WI38 (cell line): ENCODE measurements at regions not wholly inside any gene's neighbourhood (a gene's known extent, or its start where the extent isn't known, plus 50 kb on each side); places are given as distances from the start of the nearest gene placed in this dataset.

Experiments used
- H3K4me3 ChIP-seq: 2 replicates; pipeline ENCODE4 v1.5.1; 2011; ENCODE audit warnings: low read depth, mild to moderate bottlenecking, control low read depth, low read length
- TF ChIP-seq, protein P1 (sequence below): IDR thresholded peaks from 2 replicates; pipeline ENCODE4 v1.5.1; 2012; ENCODE audit warnings: low read depth, mild to moderate bottlenecking, control low read depth, low read length

DNA sequence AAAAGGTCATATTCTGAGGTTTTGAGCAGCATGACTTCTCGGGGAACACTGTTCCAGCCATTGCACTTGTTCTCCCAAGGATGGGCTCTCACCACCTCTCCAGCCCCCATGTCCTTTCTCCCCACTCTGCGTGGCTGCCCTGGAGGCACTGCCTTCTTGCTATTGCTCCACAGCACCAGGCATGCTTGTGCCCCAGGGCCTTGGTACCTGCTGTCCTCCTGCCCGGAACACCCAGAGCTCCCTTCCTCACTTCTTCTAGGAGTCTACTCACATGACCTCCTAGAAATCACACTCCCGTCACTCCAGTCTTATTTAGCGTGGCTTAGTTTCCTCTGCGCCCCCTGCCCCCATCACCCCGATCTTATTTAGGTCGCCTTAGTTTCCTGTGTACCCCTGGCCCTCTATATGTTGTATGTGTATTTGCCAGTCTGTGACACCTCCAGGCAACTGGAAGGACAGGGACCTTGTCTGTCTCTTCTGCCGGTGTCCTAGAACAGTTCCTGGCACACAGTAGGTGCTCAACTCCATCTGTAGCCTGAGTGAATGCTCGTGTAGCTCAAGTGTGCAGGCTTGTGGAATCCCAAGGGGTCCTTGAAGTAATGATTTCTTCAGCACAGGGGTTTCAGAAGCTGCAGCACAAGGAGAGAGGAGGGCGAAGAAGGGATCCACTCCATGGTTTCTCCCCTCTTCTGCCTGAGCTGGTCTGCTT is 208.6 kb upstream of the CIBAR2 start:
- TF ChIP-seq, protein P1, sequence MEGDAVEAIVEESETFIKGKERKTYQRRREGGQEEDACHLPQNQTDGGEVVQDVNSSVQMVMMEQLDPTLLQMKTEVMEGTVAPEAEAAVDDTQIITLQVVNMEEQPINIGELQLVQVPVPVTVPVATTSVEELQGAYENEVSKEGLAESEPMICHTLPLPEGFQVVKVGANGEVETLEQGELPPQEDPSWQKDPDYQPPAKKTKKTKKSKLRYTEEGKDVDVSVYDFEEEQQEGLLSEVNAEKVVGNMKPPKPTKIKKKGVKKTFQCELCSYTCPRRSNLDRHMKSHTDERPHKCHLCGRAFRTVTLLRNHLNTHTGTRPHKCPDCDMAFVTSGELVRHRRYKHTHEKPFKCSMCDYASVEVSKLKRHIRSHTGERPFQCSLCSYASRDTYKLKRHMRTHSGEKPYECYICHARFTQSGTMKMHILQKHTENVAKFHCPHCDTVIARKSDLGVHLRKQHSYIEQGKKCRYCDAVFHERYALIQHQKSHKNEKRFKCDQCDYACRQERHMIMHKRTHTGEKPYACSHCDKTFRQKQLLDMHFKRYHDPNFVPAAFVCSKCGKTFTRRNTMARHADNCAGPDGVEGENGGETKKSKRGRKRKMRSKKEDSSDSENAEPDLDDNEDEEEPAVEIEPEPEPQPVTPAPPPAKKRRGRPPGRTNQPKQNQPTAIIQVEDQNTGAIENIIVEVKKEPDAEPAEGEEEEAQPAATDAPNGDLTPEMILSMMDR, result no peak
- H3K4me3 ChIP-seq, result no peak overlapping the region

DNA sequence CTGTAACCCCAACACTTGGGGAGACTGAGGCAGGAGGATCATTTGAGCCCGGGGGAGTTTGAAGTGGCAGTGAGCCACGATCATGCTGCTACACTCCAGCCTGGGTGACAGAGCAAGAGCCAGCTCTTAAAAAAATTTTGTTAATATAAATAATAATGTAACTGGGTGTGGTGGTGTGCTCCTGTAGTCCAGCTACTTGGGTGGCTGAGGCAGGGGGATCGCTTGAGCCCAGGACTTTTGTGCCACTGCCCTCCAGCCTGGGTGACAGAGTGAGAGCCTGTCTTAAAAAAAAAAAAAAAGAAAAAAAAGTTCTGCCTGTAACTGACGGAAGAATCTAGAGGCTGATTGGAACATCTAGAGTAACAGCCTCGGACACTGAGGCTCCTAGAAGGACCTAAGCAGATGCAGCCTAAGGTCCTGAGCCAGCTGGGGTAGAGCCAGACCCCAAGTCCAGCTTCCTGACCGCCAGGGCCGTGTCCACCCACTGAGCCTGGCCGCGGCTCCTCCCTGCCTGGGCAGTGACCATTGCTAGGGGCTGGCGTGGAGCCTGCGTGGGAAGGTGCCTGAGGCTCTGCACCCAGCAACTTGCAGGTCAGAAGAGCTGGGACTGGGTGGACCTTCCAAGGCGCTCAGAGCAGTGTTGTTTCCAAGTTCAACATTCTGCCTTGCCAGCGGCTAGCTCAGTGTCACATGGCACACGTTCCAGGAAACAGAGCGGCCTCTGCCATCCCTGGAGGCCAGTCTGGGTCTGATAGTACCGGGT is 209.4 kb upstream of the CIBAR2 start:
- TF ChIP-seq, protein P1, result no peak
- no peak overlapping the region for H3K4me3 ChIP-seq

- no peak overlapping the region for H3K4me3 ChIP-seq
- TF ChIP-seq, protein P1, result no peak
Observed at GRCh38 chr16:85323230-85323960, 211.1 kb upstream of the CIBAR2 start.

- no peak overlapping the region for H3K4me3 ChIP-seq
- TF ChIP-seq, protein P1, result no peak
Observed at GRCh38 chr16:85323961-85324253, 211.6 kb upstream of the CIBAR2 start.

DNA sequence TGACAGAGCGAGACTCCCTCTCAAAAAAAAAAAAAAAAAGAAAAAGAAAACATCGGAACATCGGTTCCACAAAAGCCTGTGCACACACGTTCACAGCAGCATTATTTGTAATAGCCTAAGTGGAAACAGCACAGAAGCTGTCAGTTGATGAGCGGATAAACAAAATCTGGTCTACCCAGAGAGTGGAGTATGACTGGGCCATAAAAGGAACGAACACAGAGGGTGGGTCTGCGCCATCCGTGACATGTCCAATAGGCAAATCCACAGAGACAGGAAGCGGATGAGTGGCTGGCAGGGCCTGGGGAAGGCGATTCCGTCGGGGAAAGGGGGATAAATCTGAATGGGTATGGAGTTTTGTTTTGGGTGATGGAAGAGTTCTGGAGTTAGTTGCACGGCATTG is 212.2 kb upstream of the CIBAR2 start:
- H3K4me3 ChIP-seq, result no peak overlapping the region
- TF ChIP-seq, protein P1, result no peak

- TF ChIP-seq, protein P1, result no peak
- no peak overlapping the region for H3K4me3 ChIP-seq
Observed at GRCh38 chr16:85326113-85326793, 214.0 kb upstream of the CIBAR2 start.

- H3K4me3 ChIP-seq, result no peak overlapping the region
- TF ChIP-seq, protein P1, result no peak
Observed at GRCh38 chr16:85326794-85327181, 214.5 kb upstream of the CIBAR2 start.
